Astrocyte (in vitro differentiated cells and primary cell): ENCODE measurements at regions not wholly inside any gene's neighbourhood (a gene's known extent, or its start where the extent isn't known, plus 50 kb on each side); places are given as distances from the start of the nearest gene placed in this dataset.

Experiments used
- EZH2 ChIP-seq: IDR thresholded peaks from 2 replicates; pipeline ENCODE4 v1.6.1; 2012; ENCODE audit warnings: mild to moderate bottlenecking, low read length, inconsistent platforms; ENCODE audit not compliant: insufficient read depth
- TF ChIP-seq, protein P1 (sequence below): IDR thresholded peaks from 2 replicates; pipeline ENCODE4 v1.5.1; 2011; ENCODE audit warnings: low read depth, mild to moderate bottlenecking, inconsistent platforms, low read length, moderate library complexity; ENCODE audit not compliant: insufficient read depth

DNA sequence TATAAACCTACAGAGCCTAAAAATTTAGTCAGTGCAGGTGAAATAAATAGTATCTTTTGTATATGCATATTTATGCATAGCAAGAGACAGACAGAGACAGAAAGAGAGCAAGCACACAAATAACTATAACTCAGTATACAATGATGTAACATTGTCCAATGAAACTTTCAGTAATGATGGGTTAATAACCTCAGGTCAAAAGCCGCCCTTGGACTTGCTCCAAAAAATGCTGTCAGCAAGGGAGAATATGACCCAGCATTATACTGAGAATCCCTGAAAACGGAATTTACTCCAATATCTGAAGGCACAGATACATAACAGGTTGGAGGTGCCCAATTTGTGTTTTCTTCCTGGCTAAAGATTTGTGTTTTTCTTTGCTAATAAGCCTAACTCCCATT, 590.6 kb upstream of the NOX3 start:
- TF ChIP-seq, protein P1, sequence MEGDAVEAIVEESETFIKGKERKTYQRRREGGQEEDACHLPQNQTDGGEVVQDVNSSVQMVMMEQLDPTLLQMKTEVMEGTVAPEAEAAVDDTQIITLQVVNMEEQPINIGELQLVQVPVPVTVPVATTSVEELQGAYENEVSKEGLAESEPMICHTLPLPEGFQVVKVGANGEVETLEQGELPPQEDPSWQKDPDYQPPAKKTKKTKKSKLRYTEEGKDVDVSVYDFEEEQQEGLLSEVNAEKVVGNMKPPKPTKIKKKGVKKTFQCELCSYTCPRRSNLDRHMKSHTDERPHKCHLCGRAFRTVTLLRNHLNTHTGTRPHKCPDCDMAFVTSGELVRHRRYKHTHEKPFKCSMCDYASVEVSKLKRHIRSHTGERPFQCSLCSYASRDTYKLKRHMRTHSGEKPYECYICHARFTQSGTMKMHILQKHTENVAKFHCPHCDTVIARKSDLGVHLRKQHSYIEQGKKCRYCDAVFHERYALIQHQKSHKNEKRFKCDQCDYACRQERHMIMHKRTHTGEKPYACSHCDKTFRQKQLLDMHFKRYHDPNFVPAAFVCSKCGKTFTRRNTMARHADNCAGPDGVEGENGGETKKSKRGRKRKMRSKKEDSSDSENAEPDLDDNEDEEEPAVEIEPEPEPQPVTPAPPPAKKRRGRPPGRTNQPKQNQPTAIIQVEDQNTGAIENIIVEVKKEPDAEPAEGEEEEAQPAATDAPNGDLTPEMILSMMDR = no peak
- no peak for TF ChIP-seq EZH2
